RWPE2 (cell line): ENCODE measurements at regions not wholly inside any gene's neighbourhood (a gene's known extent, or its start where the extent isn't known, plus 50 kb on each side); places are given as distances from the start of the nearest gene placed in this dataset.
"Not testable (repeated sequence)": the region's sequence is repeated elsewhere in the genome, so short reads cannot be mapped to it uniquely, and the experiment has no call there.

ENCODE experiments used
- ATAC-seq: fragments of 200-7000 bp; cut with Tn5 transposase; 3 replicates; pipeline ENCODE4 v1.9.1; 2021; ENCODE audit warnings: low read depth
- DNase-seq: peaks from one replicate; pipeline ENCODE4 v3.0.0-alpha.2; 2020; ENCODE audit warnings: low spot score
- H3K27ac ChIP-seq: fragments of 450-650 bp; 2 replicates; pipeline ENCODE4 v1.5.1; 2017; ENCODE audit warnings: mild to moderate bottlenecking; ENCODE audit not compliant: poor library complexity, severe bottlenecking
- H3K27me3 ChIP-seq: fragments of 250-450 bp; sonication (Bioruptor Pico); 2 replicates; pipeline ENCODE4 v1.5.1; 2021; ENCODE audit warnings: mild to moderate bottlenecking, moderate library complexity; ENCODE audit not compliant: insufficient read depth, poor library complexity, severe bottlenecking
- H3K36me3 ChIP-seq: fragments of 250-450 bp; sonication (Bioruptor Pico); 2 replicates; pipeline ENCODE4 v1.5.1; 2020; ENCODE audit warnings: low read depth, mild to moderate bottlenecking, moderate library complexity
- H3K4me1 ChIP-seq: fragments of 250-450 bp; sonication (Bioruptor Pico); 2 replicates; pipeline ENCODE4 v1.5.1; 2021; ENCODE audit warnings: mild to moderate bottlenecking, moderate library complexity; ENCODE audit not compliant: insufficient read depth, poor library complexity, severe bottlenecking
- H3K4me3 ChIP-seq: fragments of 250-450 bp; sonication (Bioruptor Pico); 2 replicates; pipeline ENCODE4 v1.5.1; 2021; ENCODE audit warnings: mild to moderate bottlenecking, moderate library complexity; ENCODE audit not compliant: severe bottlenecking
- H3K9me3 ChIP-seq: fragments of 250-450 bp; sonication (Bioruptor Pico); 2 replicates; pipeline ENCODE4 v1.5.1; 2021; ENCODE audit warnings: mild to moderate bottlenecking, moderate library complexity; ENCODE audit not compliant: severe bottlenecking
- TF ChIP-seq, protein P1 (sequence below): fragments of 450-650 bp; IDR thresholded peaks from one replicate; pipeline ENCODE4 v1.5.1; 2017; ENCODE audit warnings: mild to moderate bottlenecking, moderate library complexity; ENCODE audit not compliant: poor library complexity, severe bottlenecking

DNA sequence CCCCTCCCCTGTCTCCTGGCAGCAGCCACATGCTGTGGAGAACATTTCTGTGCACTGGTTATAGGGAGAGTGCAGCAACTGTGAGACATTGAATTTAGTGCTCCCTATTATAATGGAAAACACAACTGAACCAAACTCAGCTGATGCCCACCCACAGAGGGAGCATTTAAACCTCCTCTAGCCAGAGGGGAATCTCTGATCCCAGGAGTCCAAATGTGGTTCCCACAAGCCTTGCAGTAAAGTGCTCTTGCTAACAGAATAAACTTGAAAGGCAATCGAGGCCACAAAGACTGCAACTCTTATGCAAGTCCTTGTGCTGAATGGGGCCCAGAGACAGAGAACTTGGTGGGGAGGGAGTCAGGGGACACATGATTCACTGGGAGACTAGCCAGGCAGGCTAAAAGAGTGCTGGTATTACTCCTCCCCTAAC lies 638.8 kb upstream of the VRK2 start:
- H3K9me3 ChIP-seq: no peaks in the 10 kb centered on the region
- H3K4me1 ChIP-seq: no peaks in the 10 kb centered on the region
- no peaks in the 10 kb centered on the region for H3K27me3 ChIP-seq
- DNase-seq (no peak), ATAC-seq (no peak)
- no peak overlapping the region for H3K27ac ChIP-seq
- TF ChIP-seq, protein P1, sequence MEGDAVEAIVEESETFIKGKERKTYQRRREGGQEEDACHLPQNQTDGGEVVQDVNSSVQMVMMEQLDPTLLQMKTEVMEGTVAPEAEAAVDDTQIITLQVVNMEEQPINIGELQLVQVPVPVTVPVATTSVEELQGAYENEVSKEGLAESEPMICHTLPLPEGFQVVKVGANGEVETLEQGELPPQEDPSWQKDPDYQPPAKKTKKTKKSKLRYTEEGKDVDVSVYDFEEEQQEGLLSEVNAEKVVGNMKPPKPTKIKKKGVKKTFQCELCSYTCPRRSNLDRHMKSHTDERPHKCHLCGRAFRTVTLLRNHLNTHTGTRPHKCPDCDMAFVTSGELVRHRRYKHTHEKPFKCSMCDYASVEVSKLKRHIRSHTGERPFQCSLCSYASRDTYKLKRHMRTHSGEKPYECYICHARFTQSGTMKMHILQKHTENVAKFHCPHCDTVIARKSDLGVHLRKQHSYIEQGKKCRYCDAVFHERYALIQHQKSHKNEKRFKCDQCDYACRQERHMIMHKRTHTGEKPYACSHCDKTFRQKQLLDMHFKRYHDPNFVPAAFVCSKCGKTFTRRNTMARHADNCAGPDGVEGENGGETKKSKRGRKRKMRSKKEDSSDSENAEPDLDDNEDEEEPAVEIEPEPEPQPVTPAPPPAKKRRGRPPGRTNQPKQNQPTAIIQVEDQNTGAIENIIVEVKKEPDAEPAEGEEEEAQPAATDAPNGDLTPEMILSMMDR: no peak
- H3K36me3 ChIP-seq: no peaks in the 10 kb centered on the region
- no peak overlapping the region for H3K4me3 ChIP-seq

GRCh38 chr2:57408587-57408986 lies 638.0 kb upstream of the VRK2 start:
- Histone ChIP-seq H3K9me3 (no peaks in the 10 kb centered on the region), H3K4me3 (no peak overlapping the region), H3K36me3 (no peaks in the 10 kb centered on the region), H3K4me1 (no peaks in the 10 kb centered on the region), H3K27ac (no peak overlapping the region), H3K27me3 (no peaks in the 10 kb centered on the region)
- DNase-seq (no peak), ATAC-seq (no peak)
- TF ChIP-seq, protein P1: no peak

GRCh38 chr2:57417007-57417406 lies 629.6 kb upstream of the VRK2 start:
- no peak for ATAC-seq
- Histone ChIP-seq H3K27ac (no peak overlapping the region), H3K4me3 (no peak overlapping the region), H3K9me3 (no peaks in the 10 kb centered on the region), H3K27me3 (peaks cover 5% of the 10 kb centered on the region), H3K4me1 (no peaks in the 10 kb centered on the region), H3K36me3 (no peaks in the 10 kb centered on the region)
- TF ChIP-seq, protein P1: no peak
- DNase-seq: no peak

- not testable (repeated sequence) for DNase-seq, H3K27me3 ChIP-seq, H3K4me1 ChIP-seq, ATAC-seq, H3K36me3 ChIP-seq, H3K27ac ChIP-seq, H3K4me3 ChIP-seq, H3K9me3 ChIP-seq
Observed at GRCh38 chr2:57418859-57419346, 627.7 kb upstream of the VRK2 start.

DNA sequence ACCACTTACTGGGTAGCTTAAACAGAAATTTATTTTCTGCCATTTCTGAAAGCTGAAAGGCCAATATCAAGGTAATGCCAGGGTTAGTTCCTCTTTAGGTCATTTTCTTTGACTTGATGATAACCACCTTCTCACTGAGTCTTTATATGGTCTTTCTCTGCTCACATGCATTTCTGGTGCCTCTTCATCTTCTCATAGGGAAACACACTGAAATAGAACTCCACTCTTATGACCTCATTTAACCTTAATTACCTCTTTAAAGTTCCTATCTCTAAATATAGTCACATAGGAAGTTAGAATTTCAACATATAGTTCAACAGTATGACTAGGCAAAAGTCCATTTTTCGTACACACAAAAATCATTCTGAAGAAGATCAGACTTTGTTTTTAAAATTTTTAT lies 616.8 kb upstream of the VRK2 start:
- DNase-seq: no peak
- Histone ChIP-seq H3K9me3 (no peaks in the 10 kb centered on the region), H3K27me3 (no peaks in the 10 kb centered on the region), H3K27ac (no peak overlapping the region), H3K4me3 (no peak overlapping the region), H3K4me1 (no peaks in the 10 kb centered on the region), H3K36me3 (no peaks in the 10 kb centered on the region)
- no peak for ATAC-seq
- TF ChIP-seq, protein P1: no peak
